Astrocyte of the cerebellum (primary cell): ENCODE measurements at regions not wholly inside any gene's neighbourhood (a gene's known extent, or its start where the extent isn't known, plus 50 kb on each side); places are given as distances from the start of the nearest gene placed in this dataset.

Experiments used
- DNase-seq: peaks from one replicate; pipeline ENCODE4 v3.0.0-alpha.2; 2011; ENCODE audit warnings: low read depth
- H3K4me3 ChIP-seq: 2 replicates; pipeline ENCODE4 v1.5.1; 2011; ENCODE audit warnings: mild to moderate bottlenecking, low read depth, low read length, moderate library complexity
- CTCF ChIP-seq: IDR thresholded peaks from 2 replicates; pipeline ENCODE4 v1.5.1; 2012; ENCODE audit warnings: low read length, low read depth, moderate library complexity, mild to moderate bottlenecking; ENCODE audit errors: missing control alignments
- in situ Hi-C: cut with HindIII; loops from 2 replicates; pipeline ENCODE4 v1.10.0; 2017; ENCODE audit warnings: low sequenced_read_pairs

- DNase-seq, result no peak
- H3K4me3 ChIP-seq, result no peak overlapping the region
- no peak for TF ChIP-seq CTCF
- in situ Hi-C loops, result no loop called here
These were observed 391.8 kb upstream of the PRICKLE1 start for GRCh38 chr12:42981379-42981778.

GRCh38 chr12:42980441-42980840 is 390.9 kb upstream of the PRICKLE1 start:
- in situ Hi-C loops, result no loop called here
- TF ChIP-seq CTCF, result no peak
- H3K4me3 ChIP-seq, result no peak overlapping the region
- DNase-seq, result no peak

- no peak for DNase-seq
- in situ Hi-C loops, result no loop called here
- H3K4me3 ChIP-seq, result no peak overlapping the region
- no peak for TF ChIP-seq CTCF
These were observed 390.2 kb upstream of the PRICKLE1 start for GRCh38 chr12:42979746-42980145.

GRCh38 chr12:42978708-42979107 is 389.2 kb upstream of the PRICKLE1 start:
- no peak for TF ChIP-seq CTCF
- no peak overlapping the region for H3K4me3 ChIP-seq
- DNase-seq, result no peak
- in situ Hi-C loops, result no loop called here

GRCh38 chr12:42977451-42978230 is 388.1 kb upstream of the PRICKLE1 start:
- in situ Hi-C loops, result no loop called here
- TF ChIP-seq CTCF, result no peak
- no peak for DNase-seq
- H3K4me3 ChIP-seq, result no peak overlapping the region

- H3K4me3 ChIP-seq, result no peak overlapping the region
- DNase-seq, result no peak
- in situ Hi-C loops, result no loop called here
- no peak for TF ChIP-seq CTCF
These were observed 387.1 kb upstream of the PRICKLE1 start for GRCh38 chr12:42976620-42977019.
